Endothelial cell of umbilical vein (primary cell): ENCODE measurements at regions not wholly inside any gene's neighbourhood (a gene's known extent, or its start where the extent isn't known, plus 50 kb on each side); places are given as distances from the start of the nearest gene placed in this dataset.

ENCODE experiments used
- BruUV-seq: library from RNA; stranded (reverse); fragments of 400-500 nt; replicated peaks from 2 replicates; lab custom pipeline; 2021; lab: Mats Ljungman, UMichigan
- CTCF ChIA-PET: fragments of 300-600, 350-600 bp; sonication (Branson Sonifier 250); formaldehyde crosslinking; loops from one replicate; lab custom pipeline; 2021; ENCODE audit warnings: antibody characterized with exemption, inconsistent platforms; lab: Charles Lee
- POLR2A ChIA-PET: fragments of 300-600, 350-600 bp; sonication (Branson Sonifier 250); formaldehyde crosslinking; loops from one replicate; lab custom pipeline; 2021; ENCODE audit warnings: antibody characterized with exemption, inconsistent platforms; lab: Charles Lee
- DNase-seq: peaks from one replicate; pipeline ENCODE4 v3.0.0-alpha.2; 2011; ENCODE audit warnings: low read depth, low spot score
- FAIRE-seq: peaks from 2 replicates; lab custom pipeline; 2011; peaks lifted over from hg19 to GRCh38; lab: Jason Lieb, UNC
- H2AFZ ChIP-seq: 2 replicates; pipeline ENCODE4 v1.6.0; 2012; ENCODE audit warnings: low read depth, low read length, control low read depth, inconsistent platforms
- H3K27ac ChIP-seq: 2 replicates; pipeline ENCODE4 v1.5.1; 2011; ENCODE audit warnings: low read depth, mild to moderate bottlenecking, control low read depth, low read length, moderate library complexity; ENCODE audit not compliant: insufficient read depth
- H3K27me3 ChIP-seq, 2 experiments: 2 replicates each; pipeline versions ENCODE4 v1.6.0 to v1.6.1; 2011; ENCODE audit warnings: low read length in 2 of 2, mixed read lengths in 1 of 2; ENCODE audit not compliant: control insufficient read depth in 2 of 2, insufficient read depth in 2 of 2
- H3K36me3 ChIP-seq, 2 experiments: 2 replicates in 1 of 2; 3 replicates in 1 of 2; pipeline ENCODE4 v1.5.1; 2011; ENCODE audit warnings: low read length in 2 of 2, mild to moderate bottlenecking in 1 of 2, moderate library complexity in 1 of 2; ENCODE audit not compliant: control insufficient read depth in 2 of 2, insufficient read depth in 2 of 2; ENCODE audit errors: extremely low read depth in 1 of 2
- H3K4me1 ChIP-seq: 3 replicates; pipeline ENCODE4 v1.5.1; 2011; ENCODE audit warnings: mild to moderate bottlenecking, low read length; ENCODE audit not compliant: control insufficient read depth, insufficient read depth; ENCODE audit errors: extremely low read depth
- H3K4me2 ChIP-seq: 2 replicates; pipeline ENCODE4 v1.6.1; 2011; ENCODE audit warnings: low read length, control low read depth, mixed read lengths; ENCODE audit not compliant: insufficient read depth
- H3K4me3 ChIP-seq, 3 experiments: fragments of 200-600 bp in 1 of 3; sonication (generic), shearing (Covaris generic) in 1 of 3; replicated peaks in 1 of 3; 2 replicates each; pipeline ENCODE4 v1.5.1; 2011 to 2016; ENCODE audit warnings: control low read depth in 3 of 3, low read length in 3 of 3, mild to moderate bottlenecking in 2 of 3, inconsistent platforms in 1 of 3, low read depth in 1 of 3, moderate library complexity in 1 of 3; ENCODE audit not compliant: insufficient read depth in 1 of 3
- H3K79me2 ChIP-seq: 2 replicates; pipeline ENCODE4 v1.6.0; 2012; ENCODE audit warnings: low read length, inconsistent platforms; ENCODE audit not compliant: control insufficient read depth, insufficient read depth
- H3K9ac ChIP-seq: replicated peaks from 2 replicates; pipeline ENCODE3; 2011; ENCODE audit warnings: low read length, control low read depth; ENCODE audit not compliant: insufficient read depth; ENCODE audit errors: extremely low read depth
- H3K9me1 ChIP-seq: replicated peaks from 3 replicates; pipeline ENCODE4 v1.6.0; 2011; ENCODE audit warnings: mild to moderate bottlenecking, low read length; ENCODE audit not compliant: control insufficient read depth, insufficient read depth; ENCODE audit errors: extremely low read depth
- H3K9me3 ChIP-seq: replicated peaks from 2 replicates; pipeline ENCODE4 v1.5.1; 2012; ENCODE audit warnings: low read length, inconsistent platforms; ENCODE audit not compliant: control insufficient read depth, insufficient read depth
- H4K20me1 ChIP-seq: replicated peaks from 2 replicates; pipeline ENCODE3; 2011; ENCODE audit warnings: mild to moderate bottlenecking, low read length; ENCODE audit not compliant: control insufficient read depth, insufficient read depth; ENCODE audit errors: extremely low read depth
- EZH2 ChIP-seq: IDR thresholded peaks from 2 replicates; pipeline ENCODE4 v1.6.1; 2012; ENCODE audit warnings: borderline replicate concordance, low read depth, mild to moderate bottlenecking, moderate library complexity, low read length, inconsistent platforms; ENCODE audit not compliant: severe bottlenecking
- FOS ChIP-seq: IDR thresholded peaks from 2 replicates; pipeline ENCODE4 v1.6.1; 2011; ENCODE audit warnings: mild to moderate bottlenecking, low read length, moderate library complexity, borderline replicate concordance; ENCODE audit not compliant: insufficient read depth
- GATA2 ChIP-seq: IDR thresholded peaks from 2 replicates; pipeline ENCODE4 v1.7.0; 2011; ENCODE audit warnings: low read depth, mild to moderate bottlenecking, moderate library complexity, mixed read lengths, low read length; ENCODE audit not compliant: insufficient read length, insufficient read depth
- JUN ChIP-seq: IDR thresholded peaks from 2 replicates; pipeline ENCODE4 v1.6.1; 2011; ENCODE audit warnings: borderline replicate concordance, low read depth; ENCODE audit not compliant: insufficient read length, insufficient read depth
- MYC ChIP-seq: IDR thresholded peaks from one replicate; pipeline ENCODE4 v1.6.1; 2011; ENCODE audit warnings: mild to moderate bottlenecking, low read depth, low read length
- POLR2A ChIP-seq: IDR thresholded peaks from 2 replicates; pipeline ENCODE4 v1.6.1; 2012; ENCODE audit warnings: low read depth, mild to moderate bottlenecking, control low read depth, low read length
- POLR2AphosphoS5 ChIP-seq: IDR thresholded peaks from 2 replicates; pipeline ENCODE4 v1.6.1; 2012; ENCODE audit warnings: low read depth, mild to moderate bottlenecking, control low read depth, low read length, moderate library complexity; ENCODE audit not compliant: insufficient read depth
- dilution Hi-C: fragments of 300-500 bp; cut with MboI; formaldehyde crosslinking; loops from one replicate; pipeline ENCODE4 v1.15.0; 2019; ENCODE audit warnings: low sequenced_read_pairs; ENCODE audit not compliant: extremely low pct_ligation_motif_present
- intact Hi-C: fragments of 100-400 bp; cut with micrococcal nuclease; formaldehyde crosslinking; loops from one replicate; pipeline ENCODE4 v1.10.0; 2022
- TF ChIP-seq, protein P1 (sequence below), 2 donors: IDR thresholded peaks; 1 replicate in 1 of 2; 2 replicates in 1 of 2; pipeline ENCODE4 v1.5.1; 2011; ENCODE audit warnings: low read length in 2 of 2, mild to moderate bottlenecking in 2 of 2, moderate library complexity in 2 of 2, control low read depth in 1 of 2, inconsistent platforms in 1 of 2, low read depth in 1 of 2; ENCODE audit not compliant: insufficient read depth in 1 of 2; ENCODE audit errors: extremely low read depth in 1 of 2
- TF ChIP-seq, protein P2 (sequence below): IDR thresholded peaks from 2 replicates; pipeline ENCODE4 v1.6.1; 2011; ENCODE audit not compliant: insufficient read depth, insufficient read length

DNA sequence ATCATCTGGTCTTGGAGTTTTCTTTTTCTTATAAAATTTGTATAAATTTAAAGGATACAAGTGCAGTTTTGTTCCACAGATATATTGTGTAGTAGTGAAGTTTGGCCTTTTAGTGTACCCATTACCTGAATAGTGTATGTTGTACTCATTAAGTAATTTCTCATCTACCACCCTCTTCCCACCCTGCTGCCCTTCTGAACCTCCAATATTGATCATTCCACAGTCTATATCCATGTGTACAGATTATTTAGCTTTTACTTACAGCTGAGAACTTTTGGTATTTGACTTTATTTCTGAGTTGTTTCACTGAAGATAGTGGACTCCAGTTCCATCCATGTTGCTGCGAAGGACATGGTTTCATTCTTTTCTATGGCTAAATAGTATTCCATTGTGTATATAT, 63.1 kb upstream of the NR3C1 start:
- no peak overlapping the region for H3K27ac ChIP-seq
- ChIA-PET POLR2A (no interaction called here), CTCF (interaction anchor here (1.3 kb wide), 1 partner anchor 21 kb away, joined by 3 read pairs; no protein-coding TSS in a partner anchor)
- no peak overlapping the region for H2AFZ ChIP-seq
- TF ChIP-seq JUN (no peak), FOS (no peak), GATA2 (no peak), POLR2AphosphoS5 (no peak), MYC (no peak), POLR2A (no peak), EZH2 (no peak)
- TF ChIP-seq, protein P1, sequence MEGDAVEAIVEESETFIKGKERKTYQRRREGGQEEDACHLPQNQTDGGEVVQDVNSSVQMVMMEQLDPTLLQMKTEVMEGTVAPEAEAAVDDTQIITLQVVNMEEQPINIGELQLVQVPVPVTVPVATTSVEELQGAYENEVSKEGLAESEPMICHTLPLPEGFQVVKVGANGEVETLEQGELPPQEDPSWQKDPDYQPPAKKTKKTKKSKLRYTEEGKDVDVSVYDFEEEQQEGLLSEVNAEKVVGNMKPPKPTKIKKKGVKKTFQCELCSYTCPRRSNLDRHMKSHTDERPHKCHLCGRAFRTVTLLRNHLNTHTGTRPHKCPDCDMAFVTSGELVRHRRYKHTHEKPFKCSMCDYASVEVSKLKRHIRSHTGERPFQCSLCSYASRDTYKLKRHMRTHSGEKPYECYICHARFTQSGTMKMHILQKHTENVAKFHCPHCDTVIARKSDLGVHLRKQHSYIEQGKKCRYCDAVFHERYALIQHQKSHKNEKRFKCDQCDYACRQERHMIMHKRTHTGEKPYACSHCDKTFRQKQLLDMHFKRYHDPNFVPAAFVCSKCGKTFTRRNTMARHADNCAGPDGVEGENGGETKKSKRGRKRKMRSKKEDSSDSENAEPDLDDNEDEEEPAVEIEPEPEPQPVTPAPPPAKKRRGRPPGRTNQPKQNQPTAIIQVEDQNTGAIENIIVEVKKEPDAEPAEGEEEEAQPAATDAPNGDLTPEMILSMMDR (IDR thresholded peaks at IDR 0.05; ENCODE audit: extremely low read depth in 1 of 2, insufficient read depth in 1 of 2, low read depth in 1 of 2, low read length in 2 of 2): no peak
- TF ChIP-seq, protein P2, sequence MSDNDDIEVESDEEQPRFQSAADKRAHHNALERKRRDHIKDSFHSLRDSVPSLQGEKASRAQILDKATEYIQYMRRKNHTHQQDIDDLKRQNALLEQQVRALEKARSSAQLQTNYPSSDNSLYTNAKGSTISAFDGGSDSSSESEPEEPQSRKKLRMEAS: no peak
- no peak overlapping the region for H3K4me2 ChIP-seq
- H3K4me1 ChIP-seq: no peaks in the 10 kb centered on the region
- no TSS peak for BruUV-seq
- H3K9ac ChIP-seq: no peak overlapping the region
- dilution Hi-C loops: no loop called here
- H3K79me2 ChIP-seq: no peaks in the 10 kb centered on the region
- H3K27me3 ChIP-seq: no peaks in the 10 kb centered on the region
- H3K9me1 ChIP-seq: no peaks in the 10 kb centered on the region
- H3K4me3 ChIP-seq: no peak overlapping the region
- DNase-seq: no peak
- H4K20me1 ChIP-seq: no peaks in the 10 kb centered on the region
- H3K36me3 ChIP-seq: no peaks in the 10 kb centered on the region
- no peak for FAIRE-seq
- H3K9me3 ChIP-seq: no peaks in the 10 kb centered on the region
- intact Hi-C loops: no loop called here
